ENCODE measurements at regions not wholly inside any gene's neighbourhood (a gene's known extent, or its start where the extent isn't known, plus 50 kb on each side); places are given as distances from the start of the nearest gene placed in this dataset.
"Not testable (repeated sequence)": the region's sequence is repeated elsewhere in the genome, so short reads cannot be mapped to it uniquely, and the experiment has no call there.

DNA sequence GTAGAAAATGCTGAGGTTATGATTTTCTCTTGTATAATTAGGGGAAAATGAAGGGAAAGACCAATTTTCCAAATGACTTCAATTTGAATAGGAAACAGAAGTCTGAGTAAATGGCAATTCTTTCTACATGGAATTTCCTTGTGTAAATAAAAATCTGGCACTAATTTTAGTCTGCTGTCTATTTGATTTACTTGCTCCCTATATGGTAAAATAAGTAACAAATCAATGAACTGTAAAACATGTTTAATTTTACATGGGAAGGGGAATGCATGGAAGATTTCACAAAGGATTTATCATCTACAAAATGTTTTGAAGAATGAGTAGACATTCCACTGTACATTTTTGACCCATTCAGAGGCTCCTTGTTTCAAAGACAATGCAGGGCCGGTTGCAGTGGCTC is 811.6 kb upstream of the GOT2 start:
- DNase-seq (ENCODE audit: low read depth): no peak

DNA sequence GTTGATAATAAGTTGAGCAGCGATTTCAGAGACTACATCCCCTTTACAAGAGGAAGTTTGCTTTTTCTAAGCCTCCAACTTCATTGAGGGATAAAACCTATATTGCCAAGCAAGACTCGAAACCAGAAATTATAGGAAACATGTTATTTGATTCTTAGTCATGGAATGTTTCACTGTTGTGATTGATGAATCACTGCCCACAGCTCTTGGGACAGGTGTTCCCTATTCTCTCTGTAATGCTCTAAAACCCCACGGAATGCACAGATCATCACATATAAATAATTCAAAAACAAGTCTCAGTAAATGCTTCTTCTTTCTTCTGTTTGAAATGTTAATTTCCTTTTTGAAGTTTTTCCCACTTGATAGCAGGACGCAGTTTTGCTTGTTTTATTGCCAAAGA is 809.5 kb upstream of the GOT2 start:
- DNase-seq (ENCODE audit: low read depth): no peak

DNA sequence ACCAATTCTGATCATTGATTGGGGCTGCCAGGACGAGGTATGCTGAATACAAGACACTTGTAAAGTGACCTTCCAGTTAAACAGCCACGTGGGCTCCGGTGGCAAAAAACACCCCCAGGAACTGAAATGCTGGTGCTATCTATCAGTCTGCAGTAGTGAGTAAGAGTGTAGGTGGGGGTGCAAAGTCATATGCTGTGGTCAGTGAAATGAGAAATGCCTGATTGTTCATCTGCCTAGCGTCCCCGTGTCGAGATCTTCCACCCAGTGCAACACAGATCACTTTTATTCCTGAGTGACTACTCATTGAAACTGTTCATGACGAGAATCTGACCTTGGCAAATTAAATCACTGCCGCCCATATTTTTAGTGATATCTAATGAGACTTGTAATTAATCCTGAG is 806.5 kb upstream of the GOT2 start:
- no peak for DNase-seq (ENCODE audit: low read depth)

DNA sequence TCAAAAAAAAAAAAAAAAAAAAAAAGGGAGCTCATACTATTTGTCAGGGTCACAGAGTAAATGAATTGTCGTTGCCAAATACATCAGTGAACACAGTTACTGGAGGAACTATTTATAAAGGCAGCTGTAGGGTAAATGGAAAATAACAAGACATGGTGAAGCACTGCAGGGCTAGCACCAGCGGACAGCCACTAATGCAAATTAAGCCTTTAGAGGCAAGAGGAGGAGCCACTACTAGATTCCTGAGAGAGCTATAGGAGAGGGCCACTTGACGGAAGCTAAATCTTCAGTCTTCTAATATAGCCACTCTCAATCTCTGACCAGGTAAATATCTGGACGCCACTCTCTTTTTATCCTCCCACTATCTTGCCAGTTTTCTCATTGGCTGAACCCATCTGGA is 801.2 kb upstream of the GOT2 start:
- no peak for DNase-seq (ENCODE audit: low read depth)

DNA sequence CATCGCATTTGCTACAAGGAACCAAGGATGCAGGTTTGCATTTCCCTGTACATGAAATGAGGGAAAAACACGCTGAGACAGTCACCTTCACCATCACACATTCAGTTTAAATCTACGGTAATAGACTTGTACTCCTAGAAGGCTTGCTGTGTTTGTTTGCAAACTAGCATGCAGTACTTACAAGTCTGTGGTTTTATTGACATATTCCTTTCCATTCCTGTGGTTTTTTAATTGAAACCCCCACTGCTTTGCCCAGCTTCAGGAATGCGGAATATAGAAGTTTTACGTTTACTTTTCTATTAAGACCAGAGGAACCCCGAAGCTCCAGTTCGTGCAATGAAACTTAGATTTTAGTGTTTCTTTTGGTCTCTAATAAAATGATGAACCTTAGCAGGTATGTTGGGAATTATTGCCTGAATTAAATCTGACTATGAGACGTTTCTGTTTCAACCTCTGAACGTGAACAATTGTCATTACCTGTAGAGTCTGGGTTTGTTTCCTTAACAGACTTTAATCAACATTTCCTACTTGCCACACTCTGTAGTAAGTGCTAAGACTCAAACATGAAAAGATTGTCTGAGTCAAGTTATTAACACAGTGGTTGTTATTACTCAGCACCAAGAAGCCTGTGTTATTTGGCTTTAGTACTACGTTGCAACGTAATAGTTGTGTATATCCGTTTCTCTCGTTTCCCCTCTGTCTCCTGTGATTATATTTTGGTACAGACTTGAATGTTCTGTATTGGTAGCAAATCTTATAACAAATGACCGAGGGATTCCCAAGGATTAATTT is 793.3 kb upstream of the GOT2 start:
- no peak for DNase-seq (ENCODE audit: low read depth)

DNA sequence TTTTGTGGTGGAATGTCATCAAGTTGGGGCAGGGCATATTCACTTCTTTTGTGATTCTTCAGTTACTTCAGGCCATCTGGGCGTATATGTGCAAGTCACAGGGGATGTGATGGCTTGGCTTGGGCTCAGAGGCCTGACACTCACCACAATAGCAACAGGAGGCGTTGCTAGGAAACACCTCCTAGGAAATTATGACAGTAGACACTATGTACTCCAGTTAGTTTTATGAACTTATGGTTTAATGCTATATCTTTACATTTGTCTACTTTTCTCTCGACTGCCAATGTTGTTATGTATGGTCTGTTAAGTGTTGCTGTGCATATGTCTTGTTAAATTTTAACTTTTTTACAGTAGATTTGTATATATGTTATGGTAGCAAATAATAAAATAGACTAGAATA is 788.7 kb upstream of the GOT2 start:
- no peak for DNase-seq (ENCODE audit: low read depth)

DNA sequence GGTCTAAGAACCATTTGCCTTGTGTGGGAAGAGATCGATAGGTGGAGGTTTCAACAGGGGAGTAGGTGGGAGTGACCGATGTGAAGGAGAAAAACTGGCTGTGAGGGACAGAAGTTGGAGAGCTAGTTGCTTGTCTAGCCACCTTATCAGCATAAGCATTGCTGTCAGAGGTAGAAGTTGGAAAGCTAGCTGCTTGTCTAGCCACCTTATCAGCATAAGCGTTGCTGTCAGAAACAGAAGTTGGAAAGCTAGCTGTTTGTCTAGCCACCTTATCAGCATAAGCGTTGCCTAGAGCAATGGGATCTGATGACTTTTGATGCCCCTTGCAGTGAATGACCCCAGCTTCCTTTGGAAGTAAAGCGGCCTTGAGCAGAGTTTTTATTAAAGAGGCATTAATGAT is 784.6 kb upstream of the GOT2 start:
- DNase-seq (ENCODE audit: low read depth): not testable (repeated sequence)

DNA sequence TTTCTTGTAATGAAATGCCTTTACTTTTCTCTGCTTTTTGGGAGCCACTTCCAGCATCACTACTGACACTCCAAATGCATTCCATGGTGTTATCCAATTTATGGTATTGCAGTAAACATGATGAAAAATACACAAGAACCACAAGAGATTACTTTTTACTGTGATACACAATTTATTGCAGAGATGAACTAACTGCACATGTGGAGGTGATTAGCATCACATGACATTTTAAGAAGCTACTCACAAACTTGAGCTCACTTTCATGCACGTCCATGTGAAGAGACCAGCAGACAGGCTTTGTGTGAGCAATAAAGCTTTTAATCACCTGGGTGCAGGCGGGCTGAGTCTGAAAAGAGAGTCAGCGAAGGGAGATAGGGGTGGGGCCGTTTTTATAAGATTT is 780.5 kb upstream of the GOT2 start:
- no peak for DNase-seq (ENCODE audit: low read depth)

DNA sequence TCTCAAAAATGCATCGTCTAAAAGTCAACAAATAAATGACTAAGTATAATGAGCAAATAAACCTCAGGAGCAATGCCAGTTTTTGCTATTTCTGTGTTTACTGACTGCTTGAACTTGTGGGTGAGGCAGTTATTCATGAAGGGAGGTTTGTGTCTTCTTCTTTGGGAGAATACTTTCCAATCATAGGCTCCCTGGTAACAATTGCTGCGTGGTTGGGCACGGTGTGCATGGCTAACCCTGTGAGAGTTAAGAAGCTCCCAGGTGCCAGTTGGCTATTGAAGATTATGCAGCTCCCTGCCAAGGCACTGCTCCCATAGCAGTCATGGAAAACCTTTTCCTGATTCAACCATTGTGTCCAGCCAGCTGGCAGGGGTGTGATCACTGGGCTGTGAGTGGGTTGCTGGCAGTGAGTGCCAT is 775.9 kb upstream of the GOT2 start:
- DNase-seq (ENCODE audit: low read depth): no peak

DNA sequence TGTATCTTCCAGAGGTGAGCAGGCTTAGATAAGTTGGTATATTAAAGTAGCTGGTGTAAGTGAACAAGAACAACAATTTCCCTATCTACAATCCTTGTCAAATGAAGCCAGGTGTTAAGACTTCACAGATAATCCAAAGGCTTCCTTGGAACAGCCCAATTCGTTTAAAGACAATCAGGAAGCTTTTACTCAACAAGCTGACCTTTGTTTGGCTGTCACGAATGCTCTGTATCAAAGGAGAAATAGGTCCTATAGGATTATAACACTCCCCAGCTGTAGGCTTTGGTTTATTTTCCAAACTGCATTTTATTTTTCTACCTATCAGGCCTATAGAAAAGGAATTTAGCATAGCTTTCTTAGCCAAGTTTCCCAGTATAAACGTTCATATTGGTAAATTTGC is 766.5 kb upstream of the GOT2 start:
- DNase-seq (ENCODE audit: low read depth): no peak

DNA sequence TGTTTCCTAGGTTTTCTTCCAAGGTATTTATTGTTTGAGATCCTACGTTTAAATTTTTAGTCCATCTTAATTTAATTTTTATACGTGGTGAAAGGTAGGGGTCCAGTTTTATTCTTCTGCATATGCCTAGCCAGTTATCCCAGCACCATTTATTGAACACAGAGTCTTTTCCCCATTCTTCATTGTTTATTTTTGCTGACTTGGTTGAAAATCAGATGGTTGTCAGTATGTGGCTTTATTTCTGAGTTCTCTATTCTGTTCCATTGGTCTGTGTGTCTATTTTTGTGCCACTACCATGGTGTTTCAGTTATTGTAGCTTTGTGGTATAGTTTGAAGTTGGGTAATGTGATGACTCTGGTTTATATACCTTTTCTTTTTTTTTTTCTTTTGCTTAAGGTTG is 753.0 kb upstream of the GOT2 start:
- no peak for DNase-seq (ENCODE audit: low read depth)

DNA sequence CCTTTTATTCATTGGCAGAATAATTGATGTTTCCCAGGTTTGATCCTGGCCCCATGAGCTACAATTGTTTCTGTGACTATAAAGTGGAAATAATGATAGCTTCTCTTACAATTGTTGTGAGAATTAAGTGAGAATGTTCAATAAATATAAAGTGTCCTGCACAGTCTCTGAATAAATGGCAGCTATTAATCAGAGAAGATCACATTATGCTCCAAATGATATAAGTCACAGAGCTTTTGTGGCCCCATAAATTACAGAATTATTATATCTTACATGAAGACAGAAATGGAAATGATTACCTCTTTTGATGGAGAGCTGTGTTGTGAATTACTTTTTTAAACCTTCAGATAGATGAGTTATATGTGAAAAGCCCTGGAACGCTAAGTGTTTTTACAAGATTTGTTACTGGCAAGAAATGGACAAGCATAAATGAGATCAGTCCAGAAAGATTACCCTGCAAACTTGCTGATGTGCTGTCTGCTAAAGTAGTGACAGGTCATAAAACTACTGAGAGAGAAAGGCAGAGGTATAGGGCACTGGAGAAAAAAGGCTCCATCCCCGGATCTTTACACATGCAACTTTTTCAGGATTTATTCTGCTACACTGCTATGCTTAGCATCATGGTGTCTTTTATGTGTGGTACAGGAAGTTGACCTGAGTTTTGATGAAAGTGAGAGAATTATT is 750.9 kb upstream of the GOT2 start:
- DNase-seq (ENCODE audit: low read depth): no peak

DNA sequence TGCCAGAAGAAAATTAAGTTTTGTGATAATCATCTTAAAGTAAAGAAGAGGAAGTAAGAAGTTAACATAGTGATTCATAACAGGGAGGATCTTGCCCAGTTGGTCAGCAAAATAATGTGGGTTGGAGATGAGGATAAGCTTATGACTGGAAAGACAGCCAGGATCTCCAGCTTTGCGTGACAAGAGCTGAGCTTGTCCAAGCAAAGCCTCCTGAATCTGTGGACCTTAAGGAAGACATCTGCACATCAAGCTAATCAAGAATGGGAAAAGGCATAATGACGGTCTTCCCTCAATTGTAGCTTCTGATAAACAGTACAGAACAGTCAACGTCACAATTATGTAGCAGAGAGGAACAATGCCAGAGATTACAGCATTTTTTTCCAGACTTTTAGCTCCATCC is 744.7 kb upstream of the GOT2 start:
- no peak for DNase-seq (ENCODE audit: low read depth)

DNA sequence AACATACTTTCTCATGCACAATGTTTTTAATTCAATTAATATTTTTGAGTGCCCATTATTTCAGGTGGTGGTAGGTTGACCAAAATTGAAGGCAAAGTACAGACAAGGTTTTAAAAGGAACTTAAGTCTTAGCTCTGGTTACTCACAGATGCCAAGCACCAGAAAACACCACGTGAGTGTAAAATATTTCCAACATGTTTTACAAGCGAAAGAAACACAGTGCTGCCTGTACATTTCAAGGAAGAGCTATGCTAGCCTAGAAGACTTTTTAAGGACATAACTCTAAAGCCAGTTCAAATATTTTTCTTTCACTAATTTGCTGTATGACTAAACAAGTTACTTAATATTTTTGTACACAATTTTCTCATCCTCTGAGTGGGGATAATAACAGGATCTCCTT is 736.4 kb upstream of the GOT2 start:
- DNase-seq (ENCODE audit: low read depth): no peak

DNA sequence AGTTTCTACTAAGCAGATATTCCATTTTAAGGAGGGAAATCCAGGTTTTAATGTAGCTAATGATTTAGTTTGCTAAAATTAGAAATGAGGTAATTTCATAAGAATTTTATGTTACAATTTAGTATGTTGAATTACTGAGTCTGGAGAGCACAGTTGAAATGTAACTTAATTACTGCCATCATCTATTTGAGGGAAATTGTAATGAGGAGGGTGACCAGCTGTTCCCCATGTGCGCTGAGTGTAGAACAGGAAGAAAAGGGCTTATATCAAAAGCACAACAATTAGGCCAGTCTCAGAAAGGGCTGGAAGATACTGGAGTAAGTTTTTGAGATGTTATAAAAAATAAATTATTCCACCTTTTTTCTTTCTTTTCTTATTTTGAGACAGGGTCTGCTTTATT is 735.1 kb upstream of the GOT2 start:
- DNase-seq (ENCODE audit: low read depth): no peak

DNA sequence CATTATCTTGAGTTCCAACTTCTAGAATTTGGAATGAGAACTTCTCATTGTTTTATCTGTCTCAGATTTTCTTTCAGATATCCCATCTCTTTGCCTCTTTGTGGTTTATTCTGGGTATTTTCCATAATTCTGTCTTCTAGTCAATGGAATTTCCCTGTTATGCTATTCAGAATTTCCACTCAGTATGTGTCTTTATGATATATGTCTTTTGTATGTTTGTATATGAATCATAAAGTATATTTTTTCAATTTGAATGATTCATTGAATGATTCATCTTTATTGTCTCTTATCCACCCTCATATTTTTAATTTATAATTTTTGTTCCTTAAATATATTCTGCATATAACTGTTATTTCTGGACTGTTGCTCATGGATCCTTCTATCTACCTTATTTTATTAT is 729.7 kb upstream of the GOT2 start:
- DNase-seq (ENCODE audit: low read depth): no peak

DNA sequence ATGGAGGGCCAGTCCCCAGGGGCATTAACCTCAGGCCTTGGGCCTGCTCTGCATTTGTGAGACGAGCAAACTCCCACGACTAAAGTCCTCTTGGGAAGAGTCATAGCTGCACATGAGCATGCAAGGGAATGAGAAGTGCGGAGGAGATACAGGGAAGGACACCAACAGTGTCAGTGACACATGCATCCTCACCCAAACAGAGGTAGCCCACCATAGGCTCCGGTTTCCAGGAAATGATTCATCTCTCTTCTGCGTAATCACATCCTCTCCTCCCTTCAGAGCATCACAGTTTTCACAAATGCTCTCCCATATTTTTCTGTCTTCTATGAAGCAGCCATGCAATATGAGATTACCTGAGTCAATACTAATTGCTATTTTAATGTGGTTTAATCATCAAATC is 725.7 kb upstream of the GOT2 start:
- no peak for DNase-seq (ENCODE audit: low read depth)

DNA sequence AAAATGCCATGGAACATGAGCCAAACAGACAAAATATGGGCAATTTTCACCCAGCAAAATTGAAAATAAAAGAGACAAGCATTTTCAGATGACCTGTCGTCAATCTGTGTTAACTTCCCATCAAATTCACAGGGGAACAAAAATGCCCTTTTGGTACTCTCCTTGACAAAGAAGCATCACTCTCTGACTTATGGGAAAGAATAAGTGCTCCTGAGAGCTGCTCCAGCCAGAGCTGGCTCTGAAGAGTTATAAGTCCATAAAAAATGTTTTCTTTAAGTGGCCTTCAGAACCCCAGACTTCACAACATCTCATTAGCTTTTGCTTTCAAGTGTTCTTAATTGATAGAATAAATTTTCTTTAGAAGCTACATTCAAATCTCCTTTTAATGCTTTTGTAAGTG is 721.4 kb upstream of the GOT2 start:
- DNase-seq (ENCODE audit: low read depth): no peak

DNA sequence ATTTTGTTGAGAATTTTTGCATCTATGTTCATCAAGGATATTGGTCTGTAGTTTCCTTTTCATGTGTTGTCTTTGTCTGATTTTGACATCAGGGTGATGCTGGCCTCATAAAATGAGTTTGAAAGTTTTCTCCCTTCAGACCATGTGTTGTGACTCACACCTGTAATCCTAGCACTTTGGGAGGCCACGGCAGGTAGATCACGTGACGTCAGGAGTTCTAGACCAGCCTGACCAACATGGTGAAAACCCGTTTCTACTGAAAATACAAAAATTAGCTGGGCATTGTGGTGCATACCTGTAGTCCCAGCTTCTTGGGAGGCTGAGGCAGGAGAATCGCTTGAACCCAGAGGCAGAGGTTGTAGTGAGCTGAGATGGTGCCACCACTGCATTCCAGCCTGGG is 716.4 kb upstream of the GOT2 start:
- DNase-seq (ENCODE audit: low read depth): not testable (repeated sequence)

DNA sequence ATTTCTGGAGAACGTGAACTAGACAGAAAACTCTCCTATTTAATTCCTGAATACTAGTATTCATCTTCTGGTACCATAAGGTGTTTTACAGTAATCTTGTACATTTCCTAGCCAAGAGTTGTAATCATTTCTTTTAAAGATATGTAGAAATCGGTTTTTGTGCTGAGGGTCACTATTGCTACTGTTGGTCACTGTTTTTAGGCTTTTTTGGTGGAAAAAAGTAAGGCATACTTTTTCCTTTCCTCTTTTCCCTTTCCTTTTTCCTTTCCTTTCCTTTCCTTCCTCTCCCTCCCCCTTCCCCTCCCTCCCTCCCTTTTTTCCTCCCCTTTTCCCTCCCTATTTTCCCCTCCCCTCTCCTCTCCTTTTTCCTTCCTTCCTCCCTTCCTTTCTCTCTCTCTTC is 706.4 kb upstream of the GOT2 start:
- no peak for DNase-seq (ENCODE audit: low read depth)

DNA sequence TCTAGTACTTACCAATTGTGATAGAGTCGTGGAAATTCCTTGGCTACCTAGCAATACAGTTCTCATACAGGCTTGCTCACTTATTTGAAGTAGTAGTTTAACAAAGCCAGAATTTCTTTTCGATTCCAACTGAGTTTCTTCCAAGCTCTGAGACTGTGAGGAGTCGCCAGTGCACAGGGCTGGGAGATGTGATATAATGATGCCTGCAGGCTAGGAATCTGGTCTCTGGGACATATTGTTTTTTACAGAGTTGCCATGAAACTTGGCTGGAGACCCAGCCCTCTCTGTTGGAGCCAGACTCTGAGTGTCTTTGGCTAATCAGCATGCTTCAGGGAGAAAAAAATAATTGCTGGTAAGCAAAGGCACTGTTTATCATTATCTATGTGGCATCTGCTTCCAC is 698.8 kb upstream of the GOT2 start:
- no peak for DNase-seq (ENCODE audit: low read depth)

DNA sequence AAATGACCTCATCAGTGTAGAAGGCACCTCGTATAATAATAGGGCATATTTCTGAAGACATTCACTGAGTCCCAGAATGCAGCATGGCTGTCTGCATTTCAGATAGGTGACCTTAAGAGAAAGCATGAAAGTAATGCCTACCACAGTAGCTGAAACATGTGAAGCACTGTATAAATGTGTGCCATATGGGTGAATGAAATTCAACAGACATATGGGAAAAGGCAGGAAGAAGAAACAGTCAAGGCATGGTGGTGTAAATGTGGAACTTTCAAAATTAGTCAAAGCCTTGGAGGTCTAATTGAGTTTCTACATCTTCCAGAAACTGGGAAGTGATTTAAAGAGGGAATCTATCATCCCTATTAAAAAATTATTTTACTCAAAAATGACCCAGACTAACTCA is 698.2 kb upstream of the GOT2 start:
- DNase-seq (ENCODE audit: low read depth): no peak

DNA sequence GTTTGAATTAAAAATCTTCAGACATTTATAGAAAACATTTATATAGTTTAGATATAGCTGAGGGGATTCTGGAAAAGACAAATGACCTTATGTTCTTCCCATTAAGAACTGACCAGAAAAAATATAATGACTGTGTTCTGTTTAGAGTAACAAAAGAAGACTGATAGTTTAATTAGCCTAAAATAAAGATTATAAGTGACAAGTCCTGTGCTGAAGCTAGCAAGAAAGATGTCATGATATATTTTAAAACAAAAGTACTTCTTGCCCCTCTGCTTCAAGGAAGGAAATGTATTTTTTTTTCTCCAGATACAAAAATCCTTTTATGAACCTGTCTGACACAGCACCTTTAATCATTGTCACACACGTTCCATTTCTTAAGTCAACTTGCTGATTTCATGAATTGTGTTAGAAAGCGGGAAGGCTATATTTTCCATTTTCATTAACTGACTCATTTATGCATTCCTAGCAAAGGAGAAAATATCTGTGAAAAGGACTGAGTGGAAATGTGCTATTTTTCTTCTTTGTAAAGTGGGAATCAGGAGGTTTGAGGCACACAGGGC is 690.7 kb upstream of the GOT2 start:
- no peak for DNase-seq (ENCODE audit: low read depth)

Measured in Daoy (cell line).